HCT116 (cell line): ENCODE measurements at regions not wholly inside any gene's neighbourhood (a gene's known extent, or its start where the extent isn't known, plus 50 kb on each side); places are given as distances from the start of the nearest gene placed in this dataset.

Experiments
- ATAC-seq: fragments of 200-7000 bp; cut with Tn5 transposase; 2 replicates; pipeline ENCODE4 v1.9.1; 2020; ENCODE audit warnings: mild to moderate bottlenecking, moderate library complexity
- BruUV-seq: library from RNA; stranded (reverse); fragments of 400-500 nt; replicated peaks from 2 replicates; lab custom pipeline; 2021; lab: Mats Ljungman, UMichigan
- CTCF ChIA-PET: fragments of 300-600 bp; sonication (Branson Sonifier 250); formaldehyde crosslinking; loops from one replicate; lab custom pipeline; 2021; ENCODE audit warnings: antibody characterized with exemption; lab: Charles Lee
- POLR2A ChIA-PET: fragments of 300-600, 350-600 bp; sonication (Branson Sonifier 250); formaldehyde crosslinking; loops from one replicate; lab custom pipeline; 2021; ENCODE audit warnings: antibody characterized with exemption; lab: Charles Lee
- RAD21 ChIA-PET, 2 experiments: fragments of 300-600 bp; sonication (Branson Sonifier 250); formaldehyde crosslinking; loops; one replicate each; lab custom pipeline; 2023; ENCODE audit warnings: low total read pairs in 2 of 2; ENCODE audit not compliant: uncharacterized antibody in 2 of 2, unreplicated experiment in 2 of 2, low non-redundant PET in 1 of 2; lab: Charles Lee
- DNase-seq: peaks from one replicate; pipeline ENCODE4 v3.0.0-alpha.2; 2010; ENCODE audit warnings: low read depth, low spot score
- H2AFZ ChIP-seq: fragments of 200-600 bp; shearing (Covaris generic), sonication (generic); 2 replicates; pipeline ENCODE4 v1.6.1; 2017; ENCODE audit warnings: low read depth, mixed run types, mixed read lengths, antibody characterized with exemption, low read length; ENCODE audit not compliant: poor library complexity, severe bottlenecking
- H3K27ac ChIP-seq: 2 replicates; pipeline ENCODE4 v1.5.1; 2012; ENCODE audit warnings: low read depth, low read length
- H3K27me3 ChIP-seq: fragments of 200-600 bp; sonication (generic); 2 replicates; pipeline ENCODE4 v1.6.1; 2016; ENCODE audit warnings: mixed run types, low read length, mixed read lengths; ENCODE audit not compliant: insufficient read depth
- H3K36me3 ChIP-seq, 2 experiments: fragments of 200-500 bp in 1 of 2; fragments of 200-600 bp in 1 of 2; sonication (Bioruptor generic) in 1 of 2; sonication (generic) in 1 of 2; 2 replicates each; pipeline versions ENCODE4 v1.5.1 to v1.6.1; 2014 to 2016; ENCODE audit warnings: low read length in 2 of 2, inconsistent platforms in 1 of 2, mixed read lengths in 1 of 2, mixed run types in 1 of 2; ENCODE audit not compliant: insufficient read depth in 2 of 2, control insufficient read depth in 1 of 2
- H3K4me1 ChIP-seq, 2 experiments: fragments of 200-600 bp in 1 of 2; sonication (generic) in 1 of 2; 2 replicates each; pipeline versions ENCODE4 v1.5.1 to v1.6.1; 2012 to 2017; ENCODE audit warnings: low read length in 2 of 2, inconsistent platforms in 1 of 2, mild to moderate bottlenecking in 1 of 2, mixed read lengths in 1 of 2, mixed run types in 1 of 2, moderate library complexity in 1 of 2; ENCODE audit not compliant: insufficient read depth in 2 of 2, control insufficient read depth in 1 of 2
- H3K4me2 ChIP-seq: fragments of 200-600 bp; sonication (generic); 2 replicates; pipeline ENCODE4 v1.6.1; 2017; ENCODE audit warnings: mixed run types, low read length, mixed read lengths
- H3K4me3 ChIP-seq, 2 experiments: fragments of 200-600 bp in 1 of 2; sonication (generic) in 1 of 2; replicated peaks in 1 of 2; 2 replicates each; pipeline ENCODE4 v1.5.1; 2011 to 2016; ENCODE audit warnings: low read length in 2 of 2, control low read depth in 1 of 2, low read depth in 1 of 2, mild to moderate bottlenecking in 1 of 2, mixed read lengths in 1 of 2, mixed run types in 1 of 2
- H3K79me2 ChIP-seq: fragments of 200-600 bp; sonication (generic); 2 replicates; pipeline ENCODE4 v1.6.1; 2017; ENCODE audit warnings: mild to moderate bottlenecking, mixed run types, low read length, moderate library complexity, mixed read lengths; ENCODE audit not compliant: insufficient read depth
- H3K9ac ChIP-seq: fragments of 200-600 bp; sonication (generic); 2 replicates; pipeline ENCODE4 v1.6.1; 2016; ENCODE audit warnings: low read length, mixed read lengths
- H3K9me2 ChIP-seq: fragments of 200-600 bp; sonication (generic), shearing (Covaris generic); 2 replicates; pipeline ENCODE4 v1.6.1; 2017; ENCODE audit warnings: mixed run types, mild to moderate bottlenecking, moderate library complexity; ENCODE audit not compliant: insufficient read depth
- H3K9me3 ChIP-seq, 2 experiments: fragments of 200-500 bp in 1 of 2; fragments of 200-600 bp in 1 of 2; sonication (Bioruptor generic) in 1 of 2; sonication (generic) in 1 of 2; 2 replicates each; pipeline ENCODE4 v1.6.1; 2014 to 2017; ENCODE audit warnings: low read length in 2 of 2, mixed read lengths in 2 of 2, inconsistent platforms in 1 of 2, low read depth in 1 of 2, mild to moderate bottlenecking in 1 of 2, mixed run types in 1 of 2, moderate library complexity in 1 of 2; ENCODE audit not compliant: control insufficient read depth in 1 of 2, insufficient read depth in 1 of 2
- H4K20me1 ChIP-seq: fragments of 200-600 bp; sonication (generic), shearing (Covaris generic); 2 replicates; pipeline ENCODE4 v1.6.1; 2017; ENCODE audit warnings: mixed run types, mild to moderate bottlenecking, moderate library complexity; ENCODE audit not compliant: insufficient read depth
- CTCF ChIP-seq, 3 experiments: fragments of 200-600 bp in 1 of 3; sonication (generic) in 1 of 3; IDR thresholded peaks in 2 of 3; conservative IDR thresholded peaks in 1 of 3; 2 replicates each; pipeline ENCODE4 v1.5.1; 2012 to 2017; ENCODE audit warnings: low read depth in 2 of 3, low read length in 2 of 3, antibody characterized with exemption in 1 of 3, borderline replicate concordance in 1 of 3, control low read depth in 1 of 3, mild to moderate bottlenecking in 1 of 3, mixed read lengths in 1 of 3, mixed run types in 1 of 3, moderate library complexity in 1 of 3; ENCODE audit not compliant: insufficient read depth in 1 of 3
- ELF1 ChIP-seq: IDR thresholded peaks from 2 replicates; pipeline ENCODE4 v1.6.1; 2012; ENCODE audit warnings: low read depth, borderline replicate concordance
- EZH2 ChIP-seq: fragments of 200-600 bp; sonication (generic); IDR thresholded peaks from 2 replicates; pipeline ENCODE4 v1.6.1; 2017; ENCODE audit warnings: antibody characterized with exemption, mixed run types
- EZH2phosphoT487 ChIP-seq: fragments of 200-600 bp; IDR thresholded peaks from 2 replicates; pipeline ENCODE4 v1.6.1; 2018; ENCODE audit warnings: antibody characterized with exemption, borderline replicate concordance
- FOSL1 ChIP-seq: IDR thresholded peaks from 2 replicates; pipeline ENCODE4 v1.6.1; 2012; ENCODE audit warnings: low read depth
- MAX ChIP-seq: IDR thresholded peaks from 2 replicates; pipeline ENCODE4 v1.6.1; 2012
- POLR2A ChIP-seq: IDR thresholded peaks from 2 replicates; pipeline ENCODE4 v1.7.0; 2011; ENCODE audit warnings: borderline replicate concordance; ENCODE audit not compliant: insufficient read depth, insufficient read length; ENCODE audit errors: extremely low read depth
- POLR2AphosphoS5 ChIP-seq: IDR thresholded peaks from 2 replicates; pipeline ENCODE4 v1.6.1; 2011; ENCODE audit warnings: mild to moderate bottlenecking, low read depth, low read length, moderate library complexity
- RAD21 ChIP-seq: IDR thresholded peaks from 2 replicates; pipeline ENCODE4 v1.6.1; 2012; ENCODE audit warnings: low read depth, mild to moderate bottlenecking
- SIN3A ChIP-seq: IDR thresholded peaks from 2 replicates; pipeline ENCODE4 v1.6.1; 2012; ENCODE audit warnings: low read depth
- SP1 ChIP-seq: IDR thresholded peaks from 2 replicates; pipeline ENCODE4 v1.6.1; 2012; ENCODE audit warnings: low read depth
- TCF7L2 ChIP-seq: IDR thresholded peaks from 2 replicates; pipeline ENCODE4 v1.7.0; 2011; ENCODE audit warnings: borderline replicate concordance, inconsistent platforms; ENCODE audit not compliant: insufficient read depth, insufficient read length; ENCODE audit errors: extremely low read depth
- YY1 ChIP-seq: IDR thresholded peaks from 2 replicates; pipeline ENCODE4 v1.6.1; 2011; ENCODE audit warnings: low read length, low read depth, moderate library complexity, mild to moderate bottlenecking; ENCODE audit not compliant: insufficient replicate concordance; ENCODE audit errors: extremely low read depth
- ZFX ChIP-seq: fragments of 450-650 bp; IDR thresholded peaks from 2 replicates; pipeline ENCODE4 v1.6.1; 2017
- ZNF274 ChIP-seq: fragments of 200-500 bp; sonication (Bioruptor generic); IDR thresholded peaks from 2 replicates; pipeline ENCODE4 v1.6.1; 2014; ENCODE audit warnings: mild to moderate bottlenecking, low read depth, low read length, inconsistent platforms
- intact Hi-C: fragments of 100-400 bp; cut with micrococcal nuclease; formaldehyde crosslinking; loops from 2 replicates; pipeline ENCODE4 v1.10.0; 2022
- TF ChIP-seq, protein P1 (sequence below): IDR thresholded peaks from 2 replicates; pipeline ENCODE4 v1.6.1; 2012; ENCODE audit warnings: low read depth

DNA sequence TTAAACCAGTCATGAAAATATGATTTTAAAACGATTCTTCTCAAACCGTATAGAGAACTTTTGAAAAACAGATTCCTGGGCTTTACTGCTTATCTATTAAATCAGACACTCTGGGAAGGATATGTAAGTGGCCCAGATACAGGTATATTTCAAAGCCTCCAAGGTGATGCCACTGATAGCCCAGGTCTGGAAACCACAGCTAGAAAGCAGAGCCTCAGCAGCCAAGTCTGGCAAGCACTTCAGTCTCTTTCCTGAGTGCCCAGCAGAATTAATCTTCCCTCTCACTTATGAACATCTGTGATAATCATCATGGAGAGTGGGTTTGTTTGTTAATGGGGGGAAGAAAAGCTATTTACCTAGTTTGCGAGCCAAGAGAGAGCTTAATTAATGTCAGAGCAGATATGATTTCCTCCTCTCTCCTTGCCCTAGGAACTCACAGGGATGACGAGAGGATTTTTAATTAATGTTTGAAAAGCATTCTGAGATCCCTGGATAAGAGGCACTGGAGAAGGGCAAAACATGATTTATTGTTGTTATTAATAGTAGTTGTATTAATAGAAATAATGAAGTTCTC lies 368.4 kb downstream of the TLE1 start:
- RAD21 ChIA-PET = no interaction called here
- no peak for ATAC-seq
- no peak overlapping the region for H3K9ac ChIP-seq
- CTCF ChIA-PET = no interaction called here
- H3K9me2 ChIP-seq = no peaks in the 10 kb centered on the region
- H3K4me1 ChIP-seq = no peaks in the 10 kb centered on the region
- TF ChIP-seq FOSL1 = no peak
- TF ChIP-seq, all 23 proteins: peak for 0
- Histone ChIP-seq H3K27ac (no peak overlapping the region), H3K27me3 (no peaks in the 10 kb centered on the region), H3K9me3 (no peaks in the 10 kb centered on the region), H3K36me3 (no peaks in the 10 kb centered on the region), H3K4me2 (no peak overlapping the region), H2AFZ (no peak overlapping the region), H4K20me1 (no peaks in the 10 kb centered on the region), H3K79me2 (no peaks in the 10 kb centered on the region), H3K4me3 (no peak overlapping the region)
- intact Hi-C loops = no loop called here
- POLR2A ChIA-PET = no interaction called here
- no peak for DNase-seq
- no TSS peak for BruUV-seq

- BruUV-seq = no TSS peak
- Histone ChIP-seq H3K27me3 (no peaks in the 10 kb centered on the region), H3K9me2 (no peaks in the 10 kb centered on the region), H2AFZ (no peak overlapping the region), H3K79me2 (no peaks in the 10 kb centered on the region), H3K9me3 (no peaks in the 10 kb centered on the region; a peak in 1 of 4 replicates), H3K4me3 (no peak overlapping the region), H4K20me1 (no peaks in the 10 kb centered on the region), H3K36me3 (no peaks in the 10 kb centered on the region), H3K4me2 (no peak overlapping the region), H3K27ac (no peak overlapping the region), H3K9ac (no peak overlapping the region), H3K4me1 (no peaks in the 10 kb centered on the region)
- DNase-seq (no peak), ATAC-seq (no peak)
- ChIA-PET RAD21 (no interaction called here), POLR2A (no interaction called here), CTCF (no interaction called here)
- TF ChIP-seq ZFX (no peak), CTCF (IDR thresholded peaks at IDR 0.05 in 2 of 3, conservative IDR thresholded peaks at IDR 0.05 in 1 of 3; ENCODE audit: borderline replicate concordance in 1 of 3, insufficient read depth in 1 of 3, low read depth in 2 of 3, low read length in 2 of 3) (no peak), RAD21 (no peak), ELF1 (no peak), POLR2AphosphoS5 (no peak), MAX (no peak), EZH2phosphoT487 (no peak), FOSL1 (no peak), SP1 (no peak), TCF7L2 (no peak), SIN3A (no peak), POLR2A (no peak), EZH2 (no peak), ZNF274 (no peak), YY1 (no peak)
- TF ChIP-seq, protein P1, sequence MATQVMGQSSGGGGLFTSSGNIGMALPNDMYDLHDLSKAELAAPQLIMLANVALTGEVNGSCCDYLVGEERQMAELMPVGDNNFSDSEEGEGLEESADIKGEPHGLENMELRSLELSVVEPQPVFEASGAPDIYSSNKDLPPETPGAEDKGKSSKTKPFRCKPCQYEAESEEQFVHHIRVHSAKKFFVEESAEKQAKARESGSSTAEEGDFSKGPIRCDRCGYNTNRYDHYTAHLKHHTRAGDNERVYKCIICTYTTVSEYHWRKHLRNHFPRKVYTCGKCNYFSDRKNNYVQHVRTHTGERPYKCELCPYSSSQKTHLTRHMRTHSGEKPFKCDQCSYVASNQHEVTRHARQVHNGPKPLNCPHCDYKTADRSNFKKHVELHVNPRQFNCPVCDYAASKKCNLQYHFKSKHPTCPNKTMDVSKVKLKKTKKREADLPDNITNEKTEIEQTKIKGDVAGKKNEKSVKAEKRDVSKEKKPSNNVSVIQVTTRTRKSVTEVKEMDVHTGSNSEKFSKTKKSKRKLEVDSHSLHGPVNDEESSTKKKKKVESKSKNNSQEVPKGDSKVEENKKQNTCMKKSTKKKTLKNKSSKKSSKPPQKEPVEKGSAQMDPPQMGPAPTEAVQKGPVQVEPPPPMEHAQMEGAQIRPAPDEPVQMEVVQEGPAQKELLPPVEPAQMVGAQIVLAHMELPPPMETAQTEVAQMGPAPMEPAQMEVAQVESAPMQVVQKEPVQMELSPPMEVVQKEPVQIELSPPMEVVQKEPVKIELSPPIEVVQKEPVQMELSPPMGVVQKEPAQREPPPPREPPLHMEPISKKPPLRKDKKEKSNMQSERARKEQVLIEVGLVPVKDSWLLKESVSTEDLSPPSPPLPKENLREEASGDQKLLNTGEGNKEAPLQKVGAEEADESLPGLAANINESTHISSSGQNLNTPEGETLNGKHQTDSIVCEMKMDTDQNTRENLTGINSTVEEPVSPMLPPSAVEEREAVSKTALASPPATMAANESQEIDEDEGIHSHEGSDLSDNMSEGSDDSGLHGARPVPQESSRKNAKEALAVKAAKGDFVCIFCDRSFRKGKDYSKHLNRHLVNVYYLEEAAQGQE = no peak
- intact Hi-C loops = no loop called here
Measured at GRCh38 chr9:81318571-81318970, 370.8 kb downstream of the TLE1 start.
